ENCODE measurements at regions not wholly inside any gene's neighbourhood (a gene's known extent, or its start where the extent isn't known, plus 50 kb on each side); places are given as distances from the start of the nearest gene placed in this dataset.
A peak's percentile ranks its signal among the peaks of the same experiment; 100 is the strongest.

GRCh38 chr1:87588495-87588894, 259.8 kb downstream of the LMO4 start:
- no peak for FAIRE-seq
- no peak for DNase-seq (ENCODE audit: insufficient read length, low spot score)

DNA sequence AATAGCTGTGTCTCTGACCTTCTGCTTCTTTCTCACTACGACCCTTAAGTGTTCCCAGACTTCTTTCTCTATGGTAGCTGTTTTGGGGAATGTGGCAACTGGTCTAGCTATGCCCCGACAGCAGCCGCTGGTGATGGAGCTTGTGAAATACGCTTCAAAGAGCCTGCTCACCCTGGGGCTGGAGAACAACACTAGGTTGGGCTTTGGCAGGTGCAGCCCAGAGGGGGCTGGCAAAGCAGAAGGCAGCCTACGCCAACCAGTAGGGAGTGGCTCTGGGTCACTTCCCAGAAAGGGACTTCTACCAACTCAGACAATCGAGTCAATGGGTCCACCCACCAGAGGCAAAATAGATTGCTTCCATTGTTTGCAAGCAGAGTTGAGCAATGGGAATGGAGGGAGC, 262.8 kb downstream of the LMO4 start:
- FAIRE-seq (no peak), DNase-seq (ENCODE audit: insufficient read length, low spot score) (no peak)
- no peak for TF ChIP-seq POLR2AphosphoS5 (IDR thresholded peaks at IDR 0.05; ENCODE audit: low read depth, low read length)
- no peak for TF ChIP-seq TAF1 (IDR thresholded peaks at IDR 0.05; ENCODE audit: low read depth, low read length)
- no peak for TF ChIP-seq POU2F2 (IDR thresholded peaks at IDR 0.05; ENCODE audit: low read depth, low read length)
- TF ChIP-seq SPI1 (IDR thresholded peaks at IDR 0.05; ENCODE audit: low read depth, low read length), result no peak
- TF ChIP-seq POLR2A (IDR thresholded peaks at IDR 0.05; ENCODE audit: low read depth, low read length), result no peak

More at GRCh38 chr1:87588495-87588894, 259.8 kb downstream of the LMO4 start:
- no peak for TF ChIP-seq POLR2A (IDR thresholded peaks at IDR 0.05; ENCODE audit: low read depth, low read length)
- no peak for TF ChIP-seq POU2F2 (IDR thresholded peaks at IDR 0.05; ENCODE audit: low read depth, low read length)
- no peak for TF ChIP-seq TAF1 (IDR thresholded peaks at IDR 0.05; ENCODE audit: low read depth, low read length)
- peak; percentile 92 for TF ChIP-seq SPI1 (IDR thresholded peaks at IDR 0.05; ENCODE audit: low read depth, low read length)

DNA sequence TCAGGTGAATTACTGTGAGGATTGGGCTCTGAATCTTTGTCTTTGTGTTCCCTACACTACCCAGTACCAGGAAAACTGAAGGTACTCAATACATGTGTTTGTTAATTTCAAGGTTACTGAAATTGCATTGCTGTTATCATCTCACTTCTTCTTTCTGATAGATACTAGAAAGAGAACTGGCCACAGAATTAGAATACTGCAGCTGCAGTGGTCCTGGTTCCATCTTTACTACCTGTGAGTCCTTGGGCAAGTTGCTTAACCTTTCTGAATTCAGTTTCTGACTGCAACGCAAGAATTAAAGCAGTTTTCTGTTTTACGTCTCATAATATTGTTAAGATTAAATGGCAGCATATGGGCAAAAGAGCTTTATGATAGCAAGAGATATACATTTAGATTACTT, 263.5 kb downstream of the LMO4 start:
- DNase-seq (ENCODE audit: insufficient read length, low spot score) (no peak), FAIRE-seq (peak; percentile 54)
- TF ChIP-seq TAF1 (IDR thresholded peaks at IDR 0.05; ENCODE audit: low read depth, low read length) (no peak), POU2F2 (IDR thresholded peaks at IDR 0.05; ENCODE audit: low read depth, low read length) (peak; percentile 84), POLR2A (IDR thresholded peaks at IDR 0.05; ENCODE audit: low read depth, low read length) (no peak), POLR2AphosphoS5 (IDR thresholded peaks at IDR 0.05; ENCODE audit: low read depth, low read length) (no peak), PAX5 (IDR thresholded peaks at IDR 0.05; ENCODE audit: insufficient read depth, low read length, severe bottlenecking) (no peak), SPI1 (IDR thresholded peaks at IDR 0.05; ENCODE audit: low read depth, low read length) (peak; percentile 92)

DNA sequence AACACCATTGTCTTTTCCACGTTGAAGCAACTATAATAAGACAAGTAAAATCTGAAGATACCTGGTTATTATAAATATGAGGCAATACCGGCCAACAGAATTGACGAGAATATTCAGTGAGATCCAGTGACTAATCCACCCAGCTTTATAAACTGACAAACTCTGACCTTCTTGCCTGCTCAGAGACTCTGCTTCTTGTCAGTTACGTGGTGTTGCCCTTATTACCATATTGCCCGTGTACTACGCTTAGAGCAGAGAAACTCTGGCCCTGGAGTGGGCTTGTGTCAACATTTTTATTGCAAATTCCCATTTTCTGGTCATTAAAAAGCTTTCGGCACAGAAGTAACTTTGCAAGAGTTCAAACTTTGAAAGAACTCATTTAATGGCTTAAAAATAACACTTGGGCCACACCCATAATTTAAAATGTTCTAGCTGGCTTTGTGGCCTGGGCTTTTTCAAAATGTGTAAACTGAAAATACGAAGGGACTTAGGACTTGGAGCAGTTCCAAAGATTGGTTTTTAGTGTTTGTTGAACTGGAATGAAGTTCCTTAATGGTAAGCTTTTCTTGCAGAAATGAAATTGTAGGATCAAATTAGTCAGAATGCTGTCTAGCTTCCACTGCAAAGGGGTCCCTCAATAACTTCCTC, 266.2 kb downstream of the LMO4 start:
- TF ChIP-seq POU2F2 (IDR thresholded peaks at IDR 0.05; ENCODE audit: low read depth, low read length), result no peak
- no peak for TF ChIP-seq POLR2AphosphoS5 (IDR thresholded peaks at IDR 0.05; ENCODE audit: low read depth, low read length)
- no peak for TF ChIP-seq PAX5 (IDR thresholded peaks at IDR 0.05; ENCODE audit: insufficient read depth, low read length, severe bottlenecking)
- no peak for TF ChIP-seq TAF1 (IDR thresholded peaks at IDR 0.05; ENCODE audit: low read depth, low read length)
- no peak for DNase-seq (ENCODE audit: insufficient read length, low spot score)
- FAIRE-seq, result no peak

DNA sequence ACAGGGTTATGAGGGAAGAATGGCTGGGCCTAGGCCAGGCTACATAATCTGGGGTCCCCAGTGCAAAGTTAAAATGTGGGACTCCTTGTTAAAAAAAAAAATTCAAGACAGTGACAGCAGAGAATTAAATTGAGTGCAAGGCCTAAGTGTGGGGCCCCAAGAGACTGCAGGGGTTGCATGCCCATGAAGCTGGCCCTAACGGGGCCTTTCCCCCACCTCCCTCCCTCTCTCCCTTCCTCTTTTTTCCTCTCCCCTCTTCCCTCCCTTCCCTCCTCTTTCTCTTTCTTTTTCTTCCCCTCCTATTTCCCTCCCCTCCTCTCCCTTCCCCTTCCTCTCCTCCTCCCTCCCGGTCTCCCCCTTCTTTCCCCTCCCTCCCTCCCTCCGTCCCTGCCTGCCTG, 266.7 kb downstream of the LMO4 start:
- FAIRE-seq, result no peak
- no peak for TF ChIP-seq PAX5 (IDR thresholded peaks at IDR 0.05; ENCODE audit: insufficient read depth, low read length, severe bottlenecking)
- TF ChIP-seq SPI1 (IDR thresholded peaks at IDR 0.05; ENCODE audit: low read depth, low read length), result no peak
- TF ChIP-seq POU2F2 (IDR thresholded peaks at IDR 0.05; ENCODE audit: low read depth, low read length), result no peak
- TF ChIP-seq POLR2A (IDR thresholded peaks at IDR 0.05; ENCODE audit: low read depth, low read length), result no peak
- no peak for TF ChIP-seq TAF1 (IDR thresholded peaks at IDR 0.05; ENCODE audit: low read depth, low read length)
- TF ChIP-seq POLR2AphosphoS5 (IDR thresholded peaks at IDR 0.05; ENCODE audit: low read depth, low read length), result no peak
- DNase-seq (ENCODE audit: insufficient read length, low spot score), result no peak

DNA sequence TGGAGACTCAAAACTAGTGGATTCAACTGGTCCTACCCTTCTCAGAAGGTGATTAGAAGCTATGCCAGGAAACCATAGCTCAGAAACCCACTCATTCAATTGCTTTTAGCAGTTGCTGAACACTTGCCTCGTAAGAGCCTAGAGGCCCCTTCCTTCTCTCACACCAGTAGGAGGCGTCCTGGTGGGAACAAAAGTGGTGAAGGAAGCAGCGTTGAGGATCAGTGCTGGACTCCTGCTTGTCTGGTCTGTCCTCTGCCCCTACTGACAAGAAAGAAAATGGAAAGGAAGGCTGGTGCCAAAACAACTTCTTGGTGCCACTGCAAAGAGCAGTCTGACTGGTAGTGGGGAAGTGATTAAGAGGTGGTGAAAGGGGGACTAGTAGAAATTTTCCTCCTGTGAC, 269.7 kb downstream of the LMO4 start:
- FAIRE-seq (no peak), DNase-seq (ENCODE audit: insufficient read length, low spot score) (no peak)
- no peak for TF ChIP-seq PAX5 (IDR thresholded peaks at IDR 0.05; ENCODE audit: insufficient read depth, low read length, severe bottlenecking)
- TF ChIP-seq SPI1 (IDR thresholded peaks at IDR 0.05; ENCODE audit: low read depth, low read length), result no peak
- TF ChIP-seq TAF1 (IDR thresholded peaks at IDR 0.05; ENCODE audit: low read depth, low read length), result no peak
- TF ChIP-seq POU2F2 (IDR thresholded peaks at IDR 0.05; ENCODE audit: low read depth, low read length), result no peak
- TF ChIP-seq POLR2A (IDR thresholded peaks at IDR 0.05; ENCODE audit: low read depth, low read length), result no peak
- no peak for TF ChIP-seq POLR2AphosphoS5 (IDR thresholded peaks at IDR 0.05; ENCODE audit: low read depth, low read length)

GRCh38 chr1:87599569-87599968, 270.9 kb downstream of the LMO4 start:
- no peak for FAIRE-seq
- TF ChIP-seq TAF1 (IDR thresholded peaks at IDR 0.05; ENCODE audit: low read depth, low read length) (no peak), POLR2A (IDR thresholded peaks at IDR 0.05; ENCODE audit: low read depth, low read length) (no peak), PAX5 (IDR thresholded peaks at IDR 0.05; ENCODE audit: insufficient read depth, low read length, severe bottlenecking) (no peak), POLR2AphosphoS5 (IDR thresholded peaks at IDR 0.05; ENCODE audit: low read depth, low read length) (no peak), POU2F2 (IDR thresholded peaks at IDR 0.05; ENCODE audit: low read depth, low read length) (no peak), SPI1 (IDR thresholded peaks at IDR 0.05; ENCODE audit: low read depth, low read length) (no peak)
- no peak for DNase-seq (ENCODE audit: insufficient read length, low spot score)

DNA sequence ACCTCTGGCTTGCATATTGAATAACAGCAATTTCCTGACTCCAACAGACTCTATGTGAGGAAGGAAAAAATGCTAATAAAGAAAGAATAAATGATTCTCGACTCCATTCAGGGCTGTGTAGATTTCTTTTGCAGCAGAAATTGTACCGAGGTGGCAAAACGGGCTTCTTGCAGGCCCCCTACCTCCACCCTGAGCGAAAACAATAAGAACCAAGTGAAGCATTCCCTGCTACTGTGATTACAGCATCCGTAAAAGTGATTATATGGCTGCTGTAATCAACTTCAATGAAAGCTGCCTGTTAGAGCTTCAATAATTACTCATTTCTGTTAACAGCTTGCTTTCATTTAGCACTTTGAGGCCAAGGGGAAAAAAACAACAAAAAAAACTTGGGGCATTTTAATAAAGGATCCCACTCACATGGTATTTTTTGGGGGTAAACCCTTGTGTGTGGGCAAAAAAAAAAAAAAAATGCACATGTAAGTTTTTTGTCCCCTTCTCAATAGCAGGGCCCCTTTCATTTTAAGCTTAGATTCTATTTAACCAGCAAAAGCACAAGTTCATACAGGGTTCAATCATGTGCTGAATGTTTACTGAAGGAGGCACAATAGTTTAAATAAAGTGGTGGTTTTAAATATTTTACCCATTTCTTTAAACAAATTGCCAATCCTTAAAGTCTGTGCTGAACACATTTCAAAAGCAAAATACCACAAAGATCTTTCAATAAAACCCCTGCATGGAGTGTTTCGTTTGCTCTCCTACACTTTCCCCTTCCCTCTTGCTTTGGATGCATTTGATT, 271.6 kb downstream of the LMO4 start:
- FAIRE-seq (no peak), DNase-seq (ENCODE audit: insufficient read length, low spot score) (no peak)
- TF ChIP-seq POLR2A (IDR thresholded peaks at IDR 0.05; ENCODE audit: low read depth, low read length) (no peak), POU2F2 (IDR thresholded peaks at IDR 0.05; ENCODE audit: low read depth, low read length) (no peak), SPI1 (IDR thresholded peaks at IDR 0.05; ENCODE audit: low read depth, low read length) (no peak), PAX5 (IDR thresholded peaks at IDR 0.05; ENCODE audit: insufficient read depth, low read length, severe bottlenecking) (no peak), POLR2AphosphoS5 (IDR thresholded peaks at IDR 0.05; ENCODE audit: low read depth, low read length) (no peak), TAF1 (IDR thresholded peaks at IDR 0.05; ENCODE audit: low read depth, low read length) (no peak)

- no peak for TF ChIP-seq TAF1 (IDR thresholded peaks at IDR 0.05; ENCODE audit: low read depth, low read length)
- no peak for TF ChIP-seq POLR2AphosphoS5 (IDR thresholded peaks at IDR 0.05; ENCODE audit: low read depth, low read length)
- no peak for TF ChIP-seq POU2F2 (IDR thresholded peaks at IDR 0.05; ENCODE audit: low read depth, low read length)
- no peak for TF ChIP-seq PAX5 (IDR thresholded peaks at IDR 0.05; ENCODE audit: insufficient read depth, low read length, severe bottlenecking)
- no peak for TF ChIP-seq SPI1 (IDR thresholded peaks at IDR 0.05; ENCODE audit: low read depth, low read length)
- no peak for TF ChIP-seq POLR2A (IDR thresholded peaks at IDR 0.05; ENCODE audit: low read depth, low read length)
- FAIRE-seq, result no peak
- no peak for DNase-seq (ENCODE audit: insufficient read length, low spot score)
Measured at GRCh38 chr1:87600854-87601253, 272.2 kb downstream of the LMO4 start.
